ENCODE measurements at regions not wholly inside any gene's neighbourhood (a gene's known extent, or its start where the extent isn't known, plus 50 kb on each side); places are given as distances from the start of the nearest gene placed in this dataset.

GRCh38 chr2:63751901-63752300 is 89.8 kb upstream of the UGP2 start:
- Mint-ChIP-seq H3K4me3 (no peak overlapping the region), H3K9me3 (ENCODE audit: insufficient read depth) (no peaks in the 10 kb centered on the region), H3K27ac (no peak overlapping the region), H3K27me3 (peaks cover 7% of the 10 kb centered on the region), H3K4me1 (peaks cover 3% of the 10 kb centered on the region)
- WGBS (ENCODE audit: insufficient coverage): 96% methylated on average over 3 of the region's 3 CpGs
- ChIA-PET CTCF (no interaction called here), POLR2A (no interaction called here)
- ATAC-seq (ENCODE audit: low read depth) (no peak), DNase-seq (no peak)
- Histone ChIP-seq H3K79me2 (ENCODE audit: control insufficient read depth, insufficient read depth, low read length) (no peaks in the 10 kb centered on the region), H4K20me1 (ENCODE audit: control insufficient read depth, insufficient read depth, low read length, poor library complexity, severe bottlenecking) (no peaks in the 10 kb centered on the region), H3K4me3 (ENCODE audit: control extremely low read depth in 1 of 5, extremely low read depth in 1 of 5, insufficient read depth in 1 of 5, low read depth in 2 of 5, low read length in 4 of 5) (no peak overlapping the region), H3K9me3 (ENCODE audit: control extremely low read depth in 1 of 3, control insufficient read depth in 2 of 3, insufficient read depth in 1 of 3, low read length in 2 of 3) (no peaks in the 10 kb centered on the region), H3K27ac (ENCODE audit: low read length in 2 of 2) (no peak overlapping the region), H3K9ac (ENCODE audit: low read length) (no peak overlapping the region), H2AFZ (ENCODE audit: insufficient read depth, low read depth, low read length, poor library complexity, severe bottlenecking) (no peak overlapping the region), H3K4me2 (replicated peaks; ENCODE audit: low read depth, low read length, poor library complexity, severe bottlenecking) (no peak overlapping the region), H3K36me3 (replicated peaks in 1 of 2; ENCODE audit: control extremely low read depth in 1 of 2, control insufficient read depth in 1 of 2, extremely low read depth in 1 of 2, insufficient read depth in 2 of 2, low read length in 1 of 2) (no peaks in the 10 kb centered on the region), H3K4me1 (ENCODE audit: control insufficient read depth in 2 of 2, insufficient read depth in 2 of 2, low read length in 2 of 2) (no peaks in the 10 kb centered on the region), H3K27me3 (replicated peaks in 1 of 4; ENCODE audit: control extremely low read depth in 1 of 4, control insufficient read depth in 3 of 4, insufficient read depth in 4 of 4, low read length in 3 of 4) (no peaks in the 10 kb centered on the region)
- intact Hi-C loops (cut with micrococcal nuclease): no loop called here
- no peak for TF ChIP-seq EZH2 (IDR thresholded peaks at IDR 0.05; ENCODE audit: borderline replicate concordance, insufficient read depth, low read depth, low read length, poor library complexity, severe bottlenecking)
- TF ChIP-seq, protein P1, sequence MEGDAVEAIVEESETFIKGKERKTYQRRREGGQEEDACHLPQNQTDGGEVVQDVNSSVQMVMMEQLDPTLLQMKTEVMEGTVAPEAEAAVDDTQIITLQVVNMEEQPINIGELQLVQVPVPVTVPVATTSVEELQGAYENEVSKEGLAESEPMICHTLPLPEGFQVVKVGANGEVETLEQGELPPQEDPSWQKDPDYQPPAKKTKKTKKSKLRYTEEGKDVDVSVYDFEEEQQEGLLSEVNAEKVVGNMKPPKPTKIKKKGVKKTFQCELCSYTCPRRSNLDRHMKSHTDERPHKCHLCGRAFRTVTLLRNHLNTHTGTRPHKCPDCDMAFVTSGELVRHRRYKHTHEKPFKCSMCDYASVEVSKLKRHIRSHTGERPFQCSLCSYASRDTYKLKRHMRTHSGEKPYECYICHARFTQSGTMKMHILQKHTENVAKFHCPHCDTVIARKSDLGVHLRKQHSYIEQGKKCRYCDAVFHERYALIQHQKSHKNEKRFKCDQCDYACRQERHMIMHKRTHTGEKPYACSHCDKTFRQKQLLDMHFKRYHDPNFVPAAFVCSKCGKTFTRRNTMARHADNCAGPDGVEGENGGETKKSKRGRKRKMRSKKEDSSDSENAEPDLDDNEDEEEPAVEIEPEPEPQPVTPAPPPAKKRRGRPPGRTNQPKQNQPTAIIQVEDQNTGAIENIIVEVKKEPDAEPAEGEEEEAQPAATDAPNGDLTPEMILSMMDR (IDR thresholded peaks at IDR 0.05): no peak

GRCh38 chr2:63755216-63755615 is 86.5 kb upstream of the UGP2 start:
- intact Hi-C loops (cut with micrococcal nuclease): no loop called here
- Mint-ChIP-seq H3K27ac (no peak overlapping the region), H3K4me3 (no peak overlapping the region), H3K4me1 (peaks cover 3% of the 10 kb centered on the region), H3K27me3 (peaks cover 4% of the 10 kb centered on the region), H3K9me3 (ENCODE audit: insufficient read depth) (no peaks in the 10 kb centered on the region)
- Histone ChIP-seq H3K4me3 (ENCODE audit: control extremely low read depth in 1 of 5, extremely low read depth in 1 of 5, insufficient read depth in 1 of 5, low read depth in 2 of 5, low read length in 4 of 5) (no peak overlapping the region), H2AFZ (ENCODE audit: insufficient read depth, low read depth, low read length, poor library complexity, severe bottlenecking) (no peak overlapping the region), H3K9ac (ENCODE audit: low read length) (no peak overlapping the region), H3K36me3 (replicated peaks in 1 of 2; ENCODE audit: control extremely low read depth in 1 of 2, control insufficient read depth in 1 of 2, extremely low read depth in 1 of 2, insufficient read depth in 2 of 2, low read length in 1 of 2) (no peaks in the 10 kb centered on the region), H3K4me1 (ENCODE audit: control insufficient read depth in 2 of 2, insufficient read depth in 2 of 2, low read length in 2 of 2) (no peaks in the 10 kb centered on the region), H3K79me2 (ENCODE audit: control insufficient read depth, insufficient read depth, low read length) (no peaks in the 10 kb centered on the region), H3K4me2 (replicated peaks; ENCODE audit: low read depth, low read length, poor library complexity, severe bottlenecking) (no peak overlapping the region), H4K20me1 (ENCODE audit: control insufficient read depth, insufficient read depth, low read length, poor library complexity, severe bottlenecking) (no peaks in the 10 kb centered on the region), H3K27ac (ENCODE audit: low read length in 2 of 2) (no peak overlapping the region), H3K27me3 (replicated peaks in 1 of 4; ENCODE audit: control extremely low read depth in 1 of 4, control insufficient read depth in 3 of 4, insufficient read depth in 4 of 4, low read length in 3 of 4) (no peaks in the 10 kb centered on the region), H3K9me3 (ENCODE audit: control extremely low read depth in 1 of 3, control insufficient read depth in 2 of 3, insufficient read depth in 1 of 3, low read length in 2 of 3) (no peaks in the 10 kb centered on the region)
- ATAC-seq (ENCODE audit: low read depth) (no peak), DNase-seq (no peak)
- TF ChIP-seq, protein P1 (IDR thresholded peaks at IDR 0.05): no peak
- TF ChIP-seq EZH2 (IDR thresholded peaks at IDR 0.05; ENCODE audit: borderline replicate concordance, insufficient read depth, low read depth, low read length, poor library complexity, severe bottlenecking): no peak
- 100% methylated on average over 2 of the region's 6 CpGs for WGBS (ENCODE audit: insufficient coverage)
- ChIA-PET POLR2A (no interaction called here), CTCF (no interaction called here)

All from B cell (primary cell).